NCI-H226 (cell line): ENCODE measurements at regions not wholly inside any gene's neighbourhood (a gene's known extent, or its start where the extent isn't known, plus 50 kb on each side); places are given as distances from the start of the nearest gene placed in this dataset.
A peak's percentile ranks its signal among the peaks of the same experiment; 100 is the strongest.
"Not testable (repeated sequence)": the region's sequence is repeated elsewhere in the genome, so short reads cannot be mapped to it uniquely, and the experiment has no call there.

Experiments used
- DNase-seq: peaks from one replicate; pipeline ENCODE4 v3.0.0-alpha.2; 2015

- DNase-seq = no peak
These were observed 177.1 kb downstream of the RNF144A start for GRCh38 chr2:7094231-7094741.

DNA sequence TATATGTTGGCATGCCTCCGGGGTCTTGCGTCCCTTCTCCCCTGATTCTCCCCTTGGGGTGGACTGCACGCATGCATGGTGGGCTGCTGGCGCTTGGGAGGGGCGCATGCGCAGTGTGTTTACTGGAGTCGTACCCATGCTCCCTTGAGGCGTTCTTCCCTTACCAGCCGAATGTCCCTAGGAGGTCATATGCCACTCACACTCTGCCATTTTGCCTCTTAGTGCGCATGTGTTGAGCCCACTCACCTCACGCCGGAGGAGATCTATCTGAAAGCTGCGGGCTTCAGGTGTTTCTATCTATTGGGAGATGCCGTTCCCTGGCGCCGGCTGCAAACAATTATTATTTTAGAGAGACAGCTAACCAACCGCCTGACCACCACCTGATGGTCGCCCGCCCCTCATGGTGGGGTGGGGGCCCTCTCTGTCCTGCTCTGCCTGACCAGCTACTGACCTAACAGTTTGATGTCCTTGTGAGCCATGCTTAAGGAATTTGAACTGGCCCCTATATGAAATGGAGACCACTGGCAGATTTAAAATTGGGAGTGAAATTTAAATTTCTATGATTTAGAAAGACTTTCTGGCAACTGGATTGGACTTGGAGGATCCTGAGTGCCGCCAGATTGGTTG is 179.6 kb downstream of the RNF144A start:
- no peak for DNase-seq

- peak; percentile 16 for DNase-seq
These were observed 180.2 kb downstream of the RNF144A start for GRCh38 chr2:7097353-7097895.

GRCh38 chr2:7098816-7099215 is 181.6 kb downstream of the RNF144A start:
- no peak for DNase-seq

- not testable (repeated sequence) for DNase-seq
These were observed 182.5 kb downstream of the RNF144A start for GRCh38 chr2:7099687-7100086.

- DNase-seq = no peak
These were observed 185.6 kb downstream of the RNF144A start for GRCh38 chr2:7102826-7103225.

GRCh38 chr2:7108792-7109532 is 191.8 kb downstream of the RNF144A start:
- no peak for DNase-seq

- no peak for DNase-seq
These were observed 192.3 kb downstream of the RNF144A start for GRCh38 chr2:7109533-7109885.

- DNase-seq = no peak
These were observed 194.4 kb downstream of the RNF144A start for GRCh38 chr2:7111626-7112025.

DNA sequence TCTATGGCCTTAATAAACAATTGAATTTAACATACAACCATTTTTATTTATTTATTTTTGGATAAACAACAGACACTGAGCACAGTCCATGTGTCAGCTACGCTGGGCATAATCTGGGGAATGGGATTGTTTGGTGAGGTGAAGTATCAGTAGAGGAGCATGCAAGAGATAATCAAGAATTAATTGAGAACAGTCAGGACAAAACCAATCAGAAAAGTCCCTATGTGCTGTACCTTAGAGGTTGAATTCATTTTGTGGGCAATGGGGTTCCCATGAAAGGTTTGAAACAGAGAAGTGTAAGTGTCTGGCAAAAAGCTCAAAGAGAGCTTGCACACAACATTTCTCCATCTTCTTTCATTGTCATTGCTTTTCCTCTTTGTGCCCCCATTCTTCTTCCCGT is 198.2 kb downstream of the RNF144A start:
- no peak for DNase-seq

DNA sequence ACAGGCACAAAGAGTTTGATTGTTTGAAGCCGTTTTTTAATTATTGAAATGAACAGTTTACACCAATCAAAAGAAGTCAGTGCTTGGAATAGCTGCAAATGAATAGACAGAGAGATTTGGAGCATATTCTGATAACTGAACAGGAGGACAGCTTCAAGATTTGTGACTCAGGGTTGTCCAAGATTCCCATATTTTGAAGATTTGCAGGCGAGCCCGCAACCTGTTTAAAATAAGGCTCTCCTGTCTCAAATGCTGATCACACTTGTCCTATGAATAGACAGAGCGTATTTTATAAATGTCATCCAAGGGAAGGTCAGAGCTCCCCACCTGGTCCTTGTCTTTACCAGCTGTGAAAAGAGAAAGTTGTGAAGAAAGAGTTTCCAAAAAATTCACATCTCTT is 198.7 kb downstream of the RNF144A start:
- DNase-seq = no peak

- no peak for DNase-seq
These were observed 199.3 kb downstream of the RNF144A start for GRCh38 chr2:7116511-7116910.

DNA sequence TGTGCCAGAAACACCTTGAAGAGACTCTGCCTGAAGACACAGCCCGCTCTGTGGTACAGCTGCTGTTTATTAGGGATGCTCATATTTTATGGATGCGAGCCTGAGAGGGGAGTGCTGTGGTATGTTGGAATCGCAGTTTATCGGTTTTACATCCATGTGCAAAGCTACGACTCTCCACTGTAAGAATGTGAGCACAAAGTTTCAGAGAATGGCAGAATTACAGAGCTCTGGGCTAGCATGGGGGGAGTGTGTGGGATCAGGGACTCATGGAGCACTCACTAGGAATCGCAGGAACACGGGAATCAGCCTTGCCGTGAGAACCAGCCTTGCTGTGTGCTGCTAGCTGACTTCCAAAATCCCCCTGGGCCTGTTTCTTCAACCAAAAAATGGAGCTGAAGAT is 199.9 kb downstream of the RNF144A start:
- DNase-seq = no peak

- DNase-seq = no peak
These were observed 201.5 kb downstream of the RNF144A start for GRCh38 chr2:7118606-7119131.

GRCh38 chr2:7119132-7119835 is 202.1 kb downstream of the RNF144A start:
- peak; percentile 10 for DNase-seq

- no peak for DNase-seq
These were observed 204.6 kb downstream of the RNF144A start for GRCh38 chr2:7121851-7122250.

DNA sequence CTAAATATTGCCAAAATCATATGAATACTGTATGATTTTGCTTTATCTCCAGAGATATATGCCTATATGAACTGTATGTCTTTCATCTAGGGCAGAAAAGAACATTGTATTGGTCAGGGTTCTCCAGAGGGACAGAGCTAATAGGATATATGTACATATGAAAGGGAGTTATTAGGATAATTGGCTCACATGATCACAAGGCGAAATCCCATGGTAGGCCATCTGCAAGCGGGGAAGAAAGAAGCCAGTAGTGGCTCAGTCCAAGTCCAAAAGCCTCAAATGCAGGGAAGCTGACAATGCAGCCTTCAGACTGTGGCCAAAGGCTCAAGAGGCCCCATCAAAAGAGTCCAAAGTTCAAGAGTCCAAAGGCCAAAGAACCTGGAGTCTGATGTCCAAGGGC is 209.9 kb downstream of the RNF144A start:
- DNase-seq = no peak

GRCh38 chr2:7127687-7128086 is 210.5 kb downstream of the RNF144A start:
- DNase-seq = no peak

DNA sequence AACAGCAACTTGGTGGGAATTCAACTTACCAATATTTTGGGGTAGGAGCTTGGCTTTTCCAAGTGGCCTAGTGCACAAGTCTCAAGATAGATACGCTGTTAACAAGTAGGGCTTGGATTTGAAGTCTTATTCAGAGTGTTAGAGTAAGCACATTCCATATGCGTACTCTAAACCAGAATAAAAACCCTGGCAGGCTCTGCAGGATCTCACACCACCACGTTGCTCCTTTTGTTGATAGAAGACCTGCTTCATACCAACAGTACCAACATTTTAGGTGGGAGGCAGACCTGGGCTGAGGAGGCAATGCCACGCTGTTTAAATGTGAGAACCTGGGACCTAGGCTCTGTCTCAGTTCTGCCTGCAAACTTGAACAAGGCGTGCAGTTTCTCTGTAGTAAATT is 214.0 kb downstream of the RNF144A start:
- DNase-seq = no peak

DNA sequence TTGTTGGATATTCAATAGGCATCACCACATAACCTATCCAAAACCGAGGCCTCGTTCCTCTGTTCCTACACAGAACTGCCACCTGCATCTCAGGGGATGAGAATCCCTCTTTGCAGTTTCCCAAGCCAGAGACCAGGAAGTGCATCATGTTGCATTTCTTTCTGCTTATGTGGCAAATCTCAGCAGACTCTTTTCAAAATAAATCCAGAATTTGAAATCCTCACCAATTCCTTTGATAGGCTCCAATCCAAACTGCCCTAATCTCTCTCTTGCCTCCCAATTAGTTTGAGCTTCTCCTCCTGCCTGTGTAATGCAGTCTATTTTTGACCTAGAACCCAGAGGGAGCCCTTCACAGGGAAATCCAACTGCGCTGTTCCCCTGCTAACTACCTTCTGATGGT is 215.5 kb downstream of the RNF144A start:
- DNase-seq = no peak

DNA sequence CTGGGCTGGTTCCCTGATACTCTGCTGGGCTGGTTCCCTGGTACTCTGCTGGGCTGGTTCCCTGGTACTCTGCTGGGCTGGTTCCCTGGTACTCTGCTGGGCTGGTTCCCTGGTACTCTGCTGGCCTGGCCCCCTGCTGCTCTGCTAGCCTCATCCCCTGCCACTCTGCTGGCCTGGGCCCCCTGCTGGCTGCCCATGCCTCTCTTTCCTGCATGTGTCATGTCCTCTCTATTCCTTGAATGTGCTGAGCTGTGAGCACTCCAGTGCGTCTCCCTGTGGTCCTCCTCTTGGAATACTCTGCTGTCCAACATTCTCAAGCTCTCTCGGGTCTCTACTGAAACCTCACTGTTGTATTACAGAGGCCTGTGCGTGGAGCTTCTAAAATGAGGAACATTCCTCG is 216.3 kb downstream of the RNF144A start:
- DNase-seq = no peak

GRCh38 chr2:7140306-7140705 is 223.1 kb downstream of the RNF144A start:
- no peak for DNase-seq

DNA sequence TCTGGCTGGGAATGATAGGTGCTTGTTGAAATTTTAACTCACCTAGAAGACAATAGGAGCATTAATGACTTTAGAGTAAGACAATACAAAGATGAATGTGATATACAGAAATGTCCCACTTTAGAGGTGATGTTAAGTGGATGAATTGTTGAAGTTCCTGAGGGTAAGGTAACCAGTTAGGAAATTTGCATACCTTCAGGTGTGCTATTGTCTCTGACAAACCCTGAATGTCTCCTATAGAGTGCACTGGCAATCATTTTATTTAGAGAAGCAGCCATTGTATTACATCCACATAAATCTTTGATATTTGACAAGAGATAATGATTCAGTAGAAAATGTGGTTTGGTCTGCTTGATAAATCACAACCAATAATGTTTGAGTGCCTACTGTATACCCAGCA is 228.5 kb downstream of the RNF144A start:
- DNase-seq = no peak

DNA sequence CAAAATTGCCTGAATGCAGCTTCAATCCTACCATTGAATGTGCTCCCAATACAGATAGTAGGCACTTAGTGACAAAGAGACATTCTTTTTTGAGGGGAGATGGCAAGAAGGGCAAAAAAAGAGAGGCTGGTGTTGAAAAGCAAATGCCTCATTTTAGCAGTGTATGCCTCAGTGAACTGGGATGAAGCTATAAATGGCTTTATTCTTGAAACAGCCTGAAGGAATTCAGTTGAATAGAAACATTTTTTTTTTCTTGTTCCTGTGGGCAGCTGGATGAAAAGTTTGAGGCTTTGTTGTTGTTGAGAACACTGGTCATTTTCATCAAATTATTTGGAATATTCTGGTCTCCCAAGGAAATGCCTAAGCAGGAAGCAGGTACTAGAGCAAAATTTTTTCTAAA is 228.9 kb downstream of the RNF144A start:
- DNase-seq = no peak
